GM23338 (cell line): ENCODE measurements at regions not wholly inside any gene's neighbourhood (a gene's known extent, or its start where the extent isn't known, plus 50 kb on each side); places are given as distances from the start of the nearest gene placed in this dataset.

ENCODE experiments used
- CREB1 ChIP-seq: fragments of 250-450 bp; sonication (Bioruptor Pico); IDR thresholded peaks from 2 replicates; pipeline ENCODE4 v1.5.0; 2020; ENCODE audit warnings: low read depth, mild to moderate bottlenecking, moderate library complexity
- CTCF ChIP-seq, 2 experiments: fragments of 200-600 bp in 1 of 2; sonication (generic) in 1 of 2; conservative IDR thresholded peaks; 2 replicates each; pipeline versions ENCODE4 v1.5.1 to v1.6.1; 2016 to 2017; ENCODE audit warnings: antibody characterized with exemption in 2 of 2, low read depth in 2 of 2, mild to moderate bottlenecking in 2 of 2, moderate library complexity in 1 of 2
- ETS1 ChIP-seq: IDR thresholded peaks from 2 replicates; pipeline ENCODE4 v1.6.1; 2016; ENCODE audit warnings: antibody characterized with exemption
- EZH2 ChIP-seq: fragments of 200-600 bp; sonication (generic); IDR thresholded peaks from one replicate; pipeline ENCODE4 v1.8.0; 2017; ENCODE audit warnings: antibody characterized with exemption, mild to moderate bottlenecking, low read depth; ENCODE audit not compliant: unreplicated experiment

GRCh38 chr4:24453951-24454350, 130.4 kb downstream of the DHX15 start:
- TF ChIP-seq EZH2 = no peak
- TF ChIP-seq CTCF (conservative IDR thresholded peaks at IDR 0.05; ENCODE audit: low read depth in 2 of 2) = no peak
- TF ChIP-seq CREB1 = no peak
- no peak for TF ChIP-seq ETS1
